H1 (cell line): ENCODE measurements at regions not wholly inside any gene's neighbourhood (a gene's known extent, or its start where the extent isn't known, plus 50 kb on each side); places are given as distances from the start of the nearest gene placed in this dataset.

ENCODE experiments used
- CTBP2 ChIP-seq: IDR thresholded peaks from 2 replicates; pipeline ENCODE4 v1.7.0; 2011; ENCODE audit warnings: borderline replicate concordance, mild to moderate bottlenecking, moderate library complexity, mixed read lengths, low read length; ENCODE audit not compliant: insufficient read depth, insufficient read length
- PHF8 ChIP-seq: fragments of 200-600 bp; sonication (generic); conservative IDR thresholded peaks from 2 replicates; pipeline ENCODE4 v1.7.1; 2012; ENCODE audit warnings: low read depth, mild to moderate bottlenecking, inconsistent platforms, low read length, moderate library complexity

GRCh38 chr16:13419589-13419988 lies 500.4 kb upstream of the ERCC4 start (continued):
- TF ChIP-seq PHF8 (no peak), CTBP2 (no peak)
